ENCODE measurements at regions not wholly inside any gene's neighbourhood (a gene's known extent, or its start where the extent isn't known, plus 50 kb on each side); places are given as distances from the start of the nearest gene placed in this dataset.

DNA sequence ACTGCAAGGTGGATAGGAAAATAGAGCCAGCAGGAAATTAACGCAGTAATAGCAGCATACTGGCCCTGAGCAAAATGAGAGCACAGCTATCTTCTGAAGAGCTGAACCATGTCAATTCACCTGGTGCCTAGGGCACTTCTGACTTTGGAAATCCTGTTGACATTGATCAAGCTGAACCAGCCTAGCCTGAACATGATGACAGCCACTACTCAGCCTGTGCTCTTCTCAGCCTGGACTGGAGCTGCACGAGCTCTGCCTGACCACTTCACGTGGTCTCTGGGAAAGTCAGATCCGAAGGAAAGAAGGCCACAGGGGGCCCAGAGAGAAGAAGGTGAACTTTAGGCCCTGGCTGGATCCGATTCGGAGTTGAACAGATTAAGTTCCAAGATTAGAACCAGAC is 421.9 kb downstream of the LPIN1 start:
- DNase-seq (ENCODE audit: low read depth): no peak

DNA sequence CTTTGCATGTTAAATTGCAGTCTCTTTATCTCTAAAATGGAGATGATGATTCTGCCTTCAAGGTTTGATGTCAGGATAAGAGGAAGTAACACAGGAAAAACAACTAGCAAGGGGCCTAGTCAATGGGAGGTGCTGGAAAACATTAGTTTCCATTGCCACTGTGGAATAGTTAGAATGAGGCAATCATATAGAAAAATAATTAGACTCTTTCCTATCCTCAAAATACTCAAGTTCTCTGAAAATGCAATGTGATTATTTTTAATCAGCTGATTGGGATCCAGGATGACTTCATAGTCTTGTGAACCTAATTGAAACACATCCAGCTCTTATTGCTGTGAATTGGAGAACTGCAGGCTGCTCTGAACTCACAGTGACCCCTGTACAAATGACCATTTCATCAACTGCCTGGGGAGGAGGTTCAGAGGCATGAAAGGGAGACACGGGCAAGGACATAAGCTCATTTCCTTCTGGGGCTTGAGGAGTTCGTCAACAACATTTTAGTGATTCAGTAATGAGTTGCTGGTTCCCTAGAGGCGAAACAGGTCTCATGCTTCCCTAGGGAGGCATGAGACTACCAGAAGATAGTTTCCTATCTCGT is 422.5 kb downstream of the LPIN1 start:
- peak; percentile 86 for DNase-seq (ENCODE audit: low read depth)

DNA sequence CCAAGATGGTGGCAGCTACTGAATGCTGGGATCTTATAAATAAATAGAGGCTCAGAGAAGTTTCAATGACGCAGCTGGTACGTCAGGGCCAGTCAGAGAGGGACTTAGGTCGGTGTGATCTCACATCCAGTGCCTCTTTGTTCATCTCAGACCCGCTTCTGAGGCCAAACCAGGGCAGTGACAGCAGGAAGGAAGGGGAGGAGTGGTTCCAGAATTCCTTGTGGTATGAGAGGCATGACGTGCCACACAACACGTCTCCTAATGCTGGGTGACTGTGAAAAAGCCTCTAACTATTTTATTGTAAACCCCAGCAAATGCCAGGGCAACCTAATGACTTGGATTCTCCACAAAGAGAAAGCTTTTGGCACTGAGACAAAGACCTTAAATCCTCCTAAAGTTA is 423.3 kb downstream of the LPIN1 start:
- peak; percentile 87 for DNase-seq (ENCODE audit: low read depth)

DNA sequence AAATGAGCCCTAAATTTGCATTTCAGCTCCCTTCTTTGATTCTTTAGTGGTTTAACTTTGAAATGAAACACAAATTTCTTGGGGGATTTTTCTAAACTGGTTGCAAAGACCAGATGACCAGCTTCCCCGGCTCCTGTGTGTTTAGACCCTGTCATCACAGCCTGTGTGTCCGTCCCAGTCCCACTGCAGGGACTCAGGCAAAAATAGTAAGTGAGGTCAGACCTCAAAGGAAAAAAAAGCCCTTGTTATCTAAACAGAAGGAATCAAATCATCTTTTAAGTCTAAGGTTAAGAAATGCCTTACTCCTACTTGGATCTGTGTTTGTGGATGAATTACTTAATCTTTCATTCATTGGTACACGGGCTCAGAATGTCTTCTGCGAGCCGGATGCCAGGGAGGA is 423.7 kb downstream of the LPIN1 start:
- no peak for DNase-seq (ENCODE audit: low read depth)

DNA sequence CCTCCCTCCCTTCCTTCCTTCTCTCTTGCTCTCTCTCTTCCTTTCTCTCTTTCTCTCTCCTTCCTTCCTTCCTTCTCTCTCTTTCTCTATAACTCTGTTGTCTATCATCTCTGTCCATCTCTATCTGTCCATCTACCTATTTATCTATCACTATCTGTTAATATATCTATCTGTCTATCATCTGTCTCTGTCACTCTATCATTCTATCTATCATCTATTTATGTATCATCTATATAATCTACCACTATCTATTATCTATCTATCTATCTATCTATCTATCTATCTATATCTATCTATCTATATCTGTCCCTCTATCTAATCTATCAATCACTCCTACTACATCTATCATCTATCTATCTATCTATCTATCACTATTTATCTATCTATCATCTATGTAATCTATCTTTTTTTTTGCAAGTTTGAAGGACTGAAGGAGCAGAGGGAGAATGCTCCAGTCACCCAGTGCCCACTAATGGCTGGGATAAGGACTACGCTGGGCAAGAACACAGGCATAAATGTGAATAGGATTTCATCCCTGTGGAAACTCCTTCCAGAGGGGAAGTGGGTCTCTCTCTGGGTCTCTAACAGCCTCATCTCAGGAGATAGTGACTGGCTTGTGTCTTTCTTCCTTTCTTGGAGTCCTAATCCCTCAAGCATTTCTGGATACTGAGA is 427.0 kb downstream of the LPIN1 start:
- peak; percentile 55 for DNase-seq (ENCODE audit: low read depth)

DNA sequence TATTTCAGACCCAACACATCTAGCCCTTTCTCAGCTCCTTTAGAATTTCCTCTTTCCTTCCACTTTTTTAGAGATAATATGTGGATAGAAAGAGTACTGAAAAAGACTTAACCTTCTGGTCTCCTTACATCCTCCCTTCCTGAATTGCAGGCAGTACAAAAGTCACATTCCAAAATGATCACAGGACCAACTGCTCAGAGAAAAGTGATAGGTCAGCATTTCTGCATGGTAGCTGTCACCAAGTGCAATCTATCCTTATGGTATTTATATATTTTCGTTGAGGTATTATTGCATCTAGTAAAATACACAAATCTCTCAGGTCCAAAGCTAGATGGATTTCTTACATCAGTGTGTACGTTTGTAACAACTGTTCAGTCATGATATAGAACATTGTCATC is 427.5 kb downstream of the LPIN1 start:
- DNase-seq (ENCODE audit: low read depth): no peak

DNA sequence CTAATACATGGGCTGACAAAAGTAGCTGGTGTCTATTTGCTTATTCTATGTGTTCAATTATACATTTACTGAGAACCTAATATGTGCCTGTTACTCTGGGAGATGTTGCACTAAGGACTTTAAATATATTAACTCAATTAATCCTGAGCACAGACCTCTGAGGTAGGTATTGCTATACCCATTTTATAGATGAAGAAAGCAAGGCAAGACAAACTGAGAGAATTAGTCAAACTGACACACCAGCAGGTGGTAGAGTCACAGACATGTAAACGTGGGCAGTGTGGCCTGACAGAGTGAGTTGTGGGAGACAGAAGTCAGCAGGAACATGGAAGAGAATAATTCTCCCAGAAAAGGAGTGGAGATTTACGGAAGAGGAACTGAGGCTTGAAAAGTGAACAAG is 428.9 kb downstream of the LPIN1 start:
- DNase-seq (ENCODE audit: low read depth): no peak

DNA sequence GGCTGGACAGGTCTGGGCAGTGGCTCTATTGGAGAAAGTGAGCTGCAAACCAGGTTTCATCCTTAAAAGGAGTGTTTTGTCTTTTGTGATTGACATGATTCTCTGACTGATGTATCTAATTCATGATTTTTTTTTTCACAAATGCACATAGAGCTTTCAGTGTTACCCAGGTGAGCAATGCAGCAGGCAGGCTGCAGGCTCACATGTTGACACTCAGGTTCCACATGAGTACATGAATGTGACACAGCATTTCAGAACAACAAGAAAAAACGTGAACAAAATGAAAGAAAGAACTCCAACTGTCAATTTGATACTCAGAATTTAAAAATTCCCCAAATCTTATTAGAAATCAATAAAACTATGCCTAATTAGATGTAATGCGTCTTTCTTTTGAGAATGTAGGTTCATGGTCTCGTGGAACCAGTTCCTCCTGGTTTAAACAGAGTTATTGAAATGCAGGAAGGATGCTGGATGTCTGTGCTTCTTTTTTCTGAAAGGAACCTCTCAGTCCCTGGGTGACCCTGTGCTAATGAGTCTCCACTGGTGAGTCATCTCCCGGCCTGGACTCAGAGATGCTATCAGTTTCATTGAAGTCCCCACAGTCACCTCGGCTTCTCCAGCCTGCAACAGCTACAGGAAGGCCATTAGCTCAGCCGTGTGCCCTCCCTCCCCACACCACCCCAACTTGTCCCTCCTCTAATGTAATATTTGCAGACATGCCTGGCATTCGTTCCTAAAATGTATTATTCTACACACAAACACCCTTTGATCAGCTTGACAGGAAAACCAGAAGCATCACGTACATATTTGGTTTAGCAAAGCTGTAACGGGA is 430.4 kb downstream of the LPIN1 start:
- peak; percentile 85 for DNase-seq (ENCODE audit: low read depth)

DNA sequence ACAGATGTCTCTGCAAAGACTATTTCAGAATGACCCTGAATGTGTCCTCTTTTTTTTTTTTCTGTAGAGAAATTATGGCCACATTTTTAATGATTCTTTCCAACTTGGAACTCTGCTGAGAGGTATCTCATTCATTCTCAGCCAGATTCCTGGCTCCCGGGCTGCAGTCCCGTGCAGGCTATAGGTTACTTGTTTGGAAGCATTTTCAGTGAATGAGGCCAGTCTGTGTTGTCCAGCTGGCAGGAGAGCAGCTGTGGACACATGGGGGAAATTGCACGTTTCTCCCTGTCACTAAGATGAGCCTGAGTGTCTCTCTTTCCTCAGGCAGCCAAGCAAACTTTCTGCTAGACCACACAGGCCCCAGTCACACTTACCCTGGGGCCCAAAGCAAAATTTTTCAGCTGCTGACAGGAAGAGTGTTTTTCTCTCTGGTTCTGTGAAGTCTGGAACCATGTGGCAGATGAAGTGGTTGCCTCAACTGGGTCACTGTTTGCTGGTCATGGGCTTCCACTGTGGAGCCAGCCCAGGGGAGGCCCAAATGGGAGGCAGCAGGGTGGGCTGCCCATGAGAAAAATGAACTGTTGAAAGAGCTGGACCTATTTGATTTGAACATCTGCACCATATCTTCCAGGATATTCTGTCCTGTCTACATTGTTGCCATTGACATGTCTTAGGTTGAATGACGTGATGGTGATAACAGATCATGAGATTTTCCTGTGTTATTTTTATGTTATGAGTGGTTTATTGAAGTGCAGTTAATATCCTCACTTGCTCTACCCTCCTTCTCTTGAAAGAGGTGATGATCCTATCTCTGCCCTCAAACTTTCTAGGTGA is 431.2 kb downstream of the LPIN1 start:
- peak; percentile 45 for DNase-seq (ENCODE audit: low read depth)

DNA sequence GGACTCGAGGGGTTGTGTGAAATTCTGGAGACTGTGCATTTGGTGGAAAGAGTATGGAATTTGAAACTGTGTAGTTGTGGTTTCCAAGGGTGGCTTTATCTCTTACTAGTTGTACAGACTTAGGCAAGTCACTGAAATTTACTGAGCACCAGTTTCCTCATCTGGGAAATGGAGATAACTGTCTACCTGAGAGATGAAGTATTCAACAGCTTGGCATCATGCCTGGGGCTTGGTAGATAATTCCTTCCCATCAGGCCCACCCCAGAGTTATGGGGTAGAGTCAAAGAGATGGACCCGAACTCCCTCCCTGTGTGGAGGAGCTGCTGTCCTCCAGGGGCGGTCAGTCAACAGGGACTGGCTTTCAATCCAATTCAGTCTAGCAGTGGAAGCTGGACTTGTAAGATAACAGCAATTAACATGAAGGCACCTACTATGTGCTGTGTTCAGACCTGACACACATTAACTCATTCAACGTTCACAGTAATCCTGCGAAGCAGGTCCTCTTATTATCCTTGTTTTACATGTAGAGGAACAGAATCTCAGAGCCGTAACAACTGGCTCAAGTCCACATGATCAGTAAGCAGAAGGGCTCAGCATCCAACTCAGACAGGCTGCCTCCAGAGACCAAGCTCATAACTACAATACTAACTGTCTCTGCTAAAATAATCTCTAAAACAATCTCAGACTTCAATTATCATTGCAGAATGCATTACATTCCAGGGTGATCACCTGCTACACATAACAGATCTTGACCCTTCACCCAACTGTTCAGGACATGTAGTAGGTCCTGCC is 432.1 kb downstream of the LPIN1 start:
- no peak for DNase-seq (ENCODE audit: low read depth)

DNA sequence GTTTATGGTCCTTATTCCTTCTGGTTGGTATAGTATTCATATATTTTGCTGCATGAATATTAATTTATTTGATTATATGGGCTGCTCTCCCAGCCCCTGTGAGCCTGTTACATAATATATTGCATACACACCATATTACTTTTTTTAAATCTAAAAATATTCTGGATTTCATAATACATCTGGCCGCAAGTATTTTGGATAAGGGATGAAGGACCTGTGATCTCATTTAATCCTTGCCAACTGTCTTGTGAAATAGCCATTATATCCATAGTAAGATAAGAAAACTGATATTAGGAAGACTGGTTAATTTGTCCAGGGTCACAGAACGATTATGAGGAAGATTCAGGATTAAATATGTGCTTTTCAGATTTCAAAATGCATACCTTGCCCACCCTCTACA is 433.6 kb downstream of the LPIN1 start:
- no peak for DNase-seq (ENCODE audit: low read depth)

DNA sequence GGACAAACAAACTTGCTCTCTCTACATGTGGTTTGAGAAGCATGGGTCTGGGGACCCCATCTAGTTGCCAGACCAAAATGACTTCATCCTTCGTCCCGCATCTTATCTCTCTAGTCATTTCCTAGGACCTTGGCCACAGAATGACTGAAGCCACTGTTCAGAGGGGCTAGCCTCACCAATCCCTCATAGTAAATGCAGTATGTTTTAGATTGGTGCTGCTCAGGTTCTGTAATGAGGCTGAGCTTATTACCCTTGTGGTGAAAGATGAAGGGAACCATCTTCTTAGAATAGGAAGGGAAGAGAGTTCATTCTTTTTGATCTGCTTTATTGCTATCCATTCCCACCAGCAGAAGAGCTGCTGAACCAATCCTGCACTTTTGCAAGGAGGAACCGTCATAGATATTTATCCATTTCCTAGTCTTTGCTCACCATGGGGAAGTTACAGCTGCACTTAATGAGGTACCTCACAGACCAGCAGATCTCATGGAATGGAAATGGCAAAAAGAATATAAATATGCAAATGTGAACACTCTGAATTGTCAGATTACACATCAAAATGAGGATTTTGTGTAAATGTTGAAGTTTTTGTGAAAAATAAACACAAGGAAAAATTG is 436.7 kb downstream of the LPIN1 start:
- DNase-seq (ENCODE audit: low read depth): no peak

DNA sequence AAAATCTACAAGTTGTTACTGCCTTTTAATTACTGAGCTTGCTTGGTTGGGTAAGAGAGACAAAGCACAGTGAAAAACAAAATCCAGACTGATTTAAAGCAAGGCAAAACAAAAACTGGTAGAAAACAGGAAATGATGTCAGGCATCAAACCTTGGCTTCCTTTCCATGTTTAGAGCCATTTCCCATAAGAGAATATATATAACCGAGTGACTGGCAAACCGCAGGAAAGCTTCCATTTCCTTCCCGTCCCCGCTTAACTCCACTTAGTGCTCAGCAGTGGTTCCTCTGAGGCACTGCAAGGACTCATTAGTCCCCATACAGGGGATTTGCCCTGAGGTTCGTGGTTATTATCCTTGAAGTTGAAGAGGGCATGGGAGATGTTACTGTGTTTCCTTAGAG is 446.3 kb downstream of the LPIN1 start:
- DNase-seq (ENCODE audit: low read depth): no peak

DNA sequence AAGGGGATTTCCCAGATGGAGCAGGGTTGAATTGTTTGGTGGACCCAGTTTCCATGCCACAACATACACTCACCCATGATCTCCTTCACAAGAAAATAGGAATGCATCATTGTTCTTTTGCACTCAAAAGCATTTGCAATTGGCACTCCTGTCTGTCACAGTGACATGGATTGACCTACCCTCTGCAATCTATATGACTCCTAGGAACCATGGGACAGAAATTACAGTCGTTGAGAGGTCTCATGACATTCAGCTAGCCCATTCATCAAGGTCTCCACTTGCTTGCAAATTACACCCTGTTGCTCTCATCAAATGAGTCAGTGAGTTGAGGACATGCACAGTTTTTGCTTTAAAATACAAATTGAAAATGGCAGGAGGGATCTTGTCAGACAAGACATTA is 448.5 kb downstream of the LPIN1 start:
- no peak for DNase-seq (ENCODE audit: low read depth)

DNA sequence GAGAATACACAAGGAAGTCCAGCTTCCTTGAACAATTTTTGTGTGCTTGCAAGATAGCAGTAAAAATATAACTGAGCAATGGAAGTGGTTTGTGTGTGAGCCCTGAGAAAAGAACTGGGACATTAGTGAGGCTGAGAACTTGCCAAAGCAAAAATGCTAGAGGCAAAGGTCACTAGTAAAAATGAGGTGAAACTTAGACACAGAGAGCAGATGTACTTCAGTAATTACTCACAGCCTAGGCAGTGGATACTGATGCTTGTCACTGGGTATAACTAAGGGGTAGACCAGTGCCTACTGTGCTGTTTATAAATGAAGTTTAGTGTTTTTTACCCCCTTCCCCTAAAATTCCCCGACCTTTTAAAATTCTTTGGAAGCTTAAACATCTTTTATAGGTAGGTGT is 450.1 kb downstream of the LPIN1 start:
- DNase-seq (ENCODE audit: low read depth): peak; percentile 27

DNA sequence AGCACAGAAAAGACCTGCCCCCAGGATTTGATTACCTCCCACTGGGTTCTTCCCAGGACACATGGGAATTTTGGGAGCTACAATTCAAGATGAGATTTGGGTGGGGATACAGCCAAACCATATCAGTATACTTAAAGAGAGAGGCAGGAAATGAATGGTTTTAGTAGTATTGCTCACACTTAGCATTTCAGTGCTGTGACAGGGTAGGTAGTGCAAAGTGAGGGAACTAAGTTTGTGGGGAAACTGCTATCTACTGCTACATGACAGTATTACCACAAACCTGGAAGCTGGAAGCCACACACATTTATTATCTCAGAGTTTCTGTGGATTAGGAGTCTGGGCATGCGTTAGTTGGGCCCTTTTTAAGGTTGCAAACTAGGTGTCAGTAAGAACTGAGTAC is 450.7 kb downstream of the LPIN1 start:
- no peak for DNase-seq (ENCODE audit: low read depth)

DNA sequence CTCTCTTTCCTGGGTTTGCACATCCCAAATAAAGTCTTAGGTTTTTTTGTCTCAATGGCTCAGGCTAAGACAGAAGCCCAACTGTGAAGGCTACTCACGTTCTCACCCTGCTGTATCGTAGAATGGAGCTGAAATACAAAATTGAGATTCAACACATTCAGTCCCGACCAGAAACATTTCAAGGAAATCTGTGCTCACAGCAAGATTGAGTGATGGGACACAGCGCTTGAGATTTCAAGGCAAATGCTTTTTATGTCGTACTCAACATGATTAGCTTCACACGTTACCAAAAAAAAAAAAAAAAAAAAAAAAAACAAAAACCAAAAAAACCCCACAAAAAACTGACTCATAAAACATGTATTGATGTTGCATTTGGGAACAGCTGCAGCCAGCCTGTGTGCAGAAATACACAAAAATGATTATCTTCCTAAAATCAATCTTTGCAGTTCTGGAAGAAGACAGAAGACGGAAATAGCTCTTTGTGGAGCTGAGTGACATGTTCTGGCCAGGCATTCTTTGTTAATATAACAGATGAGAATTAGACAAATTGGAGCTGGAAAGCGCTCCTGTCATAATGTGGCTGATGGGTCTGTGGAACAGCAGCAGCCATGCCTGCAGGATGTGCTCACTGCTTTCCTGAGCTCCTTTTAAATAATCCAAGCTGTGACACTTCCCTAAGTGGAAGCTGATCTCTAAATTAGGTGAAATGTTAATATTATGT is 453.2 kb downstream of the LPIN1 start:
- DNase-seq (ENCODE audit: low read depth): peak; percentile 64

DNA sequence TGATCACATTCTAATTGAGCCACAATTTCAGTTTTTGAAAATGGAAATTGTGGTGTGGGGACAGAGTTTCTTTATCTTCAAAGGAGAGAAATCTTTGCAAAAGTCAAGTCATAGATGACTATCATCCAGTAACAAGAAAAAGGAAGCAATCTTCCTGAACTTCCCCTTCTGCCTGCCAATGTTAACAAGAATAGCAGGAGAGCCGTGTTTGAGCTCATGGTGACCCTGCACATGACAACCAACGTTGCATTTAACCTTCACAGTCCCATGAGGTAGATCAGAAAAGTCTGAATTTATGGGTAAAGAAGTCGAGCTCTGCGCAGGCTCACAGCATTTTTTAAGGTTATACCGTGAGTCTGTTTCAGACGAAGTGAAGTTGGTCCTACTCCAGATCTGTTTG is 454.9 kb downstream of the LPIN1 start:
- no peak for DNase-seq (ENCODE audit: low read depth)

DNA sequence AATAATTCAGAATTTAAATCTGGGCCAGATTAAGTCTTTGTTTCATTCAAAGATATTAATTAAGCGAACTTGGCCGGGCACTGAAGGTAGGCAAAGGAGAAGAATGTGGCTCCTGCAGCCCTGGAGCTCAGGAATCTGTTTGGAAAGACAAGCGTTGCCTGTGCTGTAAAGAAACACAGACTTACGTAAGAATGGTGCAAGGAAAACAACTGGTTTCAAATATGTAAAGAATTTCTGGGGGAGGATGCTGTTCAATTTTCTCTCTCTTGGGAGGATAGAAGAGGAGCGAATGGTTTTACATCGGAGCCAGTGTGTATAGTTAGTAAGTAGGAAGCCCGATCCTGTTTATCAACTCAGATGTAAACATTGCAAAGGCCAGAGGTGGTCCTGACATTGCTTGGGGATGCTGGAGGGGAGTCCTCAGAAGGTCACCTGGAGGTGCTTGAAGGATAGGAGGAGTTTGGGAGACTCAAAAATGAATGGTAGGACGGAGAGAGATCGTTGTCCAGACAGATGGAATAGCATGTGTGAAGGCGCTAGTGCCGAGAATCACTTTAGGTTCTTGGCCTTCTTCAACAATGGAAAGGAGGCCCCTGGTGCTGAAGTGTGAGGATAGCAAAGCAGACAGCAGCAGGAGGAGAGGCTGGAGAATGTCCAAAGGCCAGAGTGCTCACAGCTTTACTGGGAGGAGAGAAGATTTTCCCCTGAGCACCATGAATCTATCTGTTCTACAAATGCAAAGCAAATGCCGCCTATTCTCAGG is 456.1 kb downstream of the LPIN1 start:
- peak; percentile 40 for DNase-seq (ENCODE audit: low read depth)

Data from LHCN-M2 (cell line).